A673 (cell line): ENCODE measurements at regions not wholly inside any gene's neighbourhood (a gene's known extent, or its start where the extent isn't known, plus 50 kb on each side); places are given as distances from the start of the nearest gene placed in this dataset.

Experiments
- BruUV-seq: library from RNA; stranded (reverse); fragments of 400-500 nt; replicated peaks from 2 replicates; lab custom pipeline; 2021; lab: Mats Ljungman, UMichigan
- CTCF ChIA-PET: fragments of 300-600 bp; sonication (Branson Sonifier 250); formaldehyde crosslinking; loops from one replicate; lab custom pipeline; 2022; ENCODE audit warnings: antibody characterized with exemption; lab: Charles Lee
- POLR2A ChIA-PET: fragments of 300-600 bp; sonication (Branson Sonifier 250); formaldehyde crosslinking; loops from one replicate; lab custom pipeline; 2022; ENCODE audit warnings: antibody characterized with exemption; ENCODE audit not compliant: low non-redundant PET; lab: Charles Lee
- DNase-seq: peaks from one replicate; pipeline ENCODE4 v3.0.0-alpha.2; 2015; ENCODE audit warnings: low spot score
- H3K27ac ChIP-seq: fragments of 200-600 bp; sonication (generic); 2 replicates; pipeline ENCODE4 v1.5.1; 2016; ENCODE audit warnings: mixed run types, low read depth, mild to moderate bottlenecking, mixed read lengths, antibody characterized with exemption, low read length; ENCODE audit not compliant: poor library complexity, severe bottlenecking
- H3K27me3 ChIP-seq: fragments of 200-600 bp; sonication (generic); replicated peaks from 2 replicates; pipeline ENCODE4 v1.6.1; 2017; ENCODE audit warnings: mixed run types, low read depth, mild to moderate bottlenecking, mixed read lengths, antibody characterized with exemption, low read length; ENCODE audit not compliant: insufficient read depth, poor library complexity
- H3K36me3 ChIP-seq: fragments of 200-600 bp; sonication (generic); 2 replicates; pipeline ENCODE4 v1.6.1; 2016; ENCODE audit warnings: mixed run types, mild to moderate bottlenecking, mixed read lengths, antibody characterized with exemption, low read length; ENCODE audit not compliant: insufficient read depth, poor library complexity, severe bottlenecking
- H3K4me1 ChIP-seq: fragments of 200-600 bp; sonication (generic); 2 replicates; pipeline ENCODE4 v1.6.1; 2017; ENCODE audit warnings: mixed run types, mild to moderate bottlenecking, mixed read lengths, antibody characterized with exemption, low read length; ENCODE audit not compliant: insufficient read depth, poor library complexity, severe bottlenecking
- H3K4me3 ChIP-seq: fragments of 200-600 bp; sonication (generic); 2 replicates; pipeline ENCODE4 v1.5.1; 2016; ENCODE audit warnings: low read depth, mixed run types, mild to moderate bottlenecking, mixed read lengths, low read length; ENCODE audit not compliant: poor library complexity, severe bottlenecking
- H3K9me3 ChIP-seq: fragments of 200-600 bp; sonication (generic); 2 replicates; pipeline ENCODE4 v1.6.1; 2016; ENCODE audit warnings: mixed run types, low read depth, mild to moderate bottlenecking, mixed read lengths, antibody characterized with exemption, low read length; ENCODE audit not compliant: poor library complexity, severe bottlenecking
- CTCF ChIP-seq: fragments of 300-800, 200-600 bp; sonication (generic); conservative IDR thresholded peaks from 2 replicates; pipeline ENCODE4 v1.5.1; 2017; ENCODE audit warnings: low read depth, mild to moderate bottlenecking, antibody characterized with exemption, low read length, moderate library complexity, mixed read lengths
- EZH2 ChIP-seq: fragments of 200-600 bp; sonication (generic); IDR thresholded peaks from 2 replicates; pipeline ENCODE4 v1.6.1; 2017; ENCODE audit warnings: borderline replicate concordance, low read depth, mild to moderate bottlenecking, mixed read lengths, antibody characterized with exemption, low read length; ENCODE audit not compliant: poor library complexity, severe bottlenecking
- intact Hi-C: fragments of 100-400 bp; cut with micrococcal nuclease; formaldehyde crosslinking; loops from one replicate; pipeline ENCODE4 v1.10.0; 2022; ENCODE audit not compliant: unreplicated experiment

- Histone ChIP-seq H3K9me3 (no peaks in the 10 kb centered on the region), H3K27ac (peak overlapping the region; percentile 12), H3K36me3 (no peaks in the 10 kb centered on the region), H3K4me3 (no peak overlapping the region), H3K4me1 (peaks cover 15% of the 10 kb centered on the region), H3K27me3 (no peaks in the 10 kb centered on the region)
- intact Hi-C loops: no loop called here
- ChIA-PET CTCF (no interaction called here), POLR2A (no interaction called here)
- no peak for TF ChIP-seq CTCF
- no peak for TF ChIP-seq EZH2
- DNase-seq: no peak
- BruUV-seq: no TSS peak
These were observed 169.2 kb downstream of the GLI2 start for GRCh38 chr2:120904830-120905234.

DNA sequence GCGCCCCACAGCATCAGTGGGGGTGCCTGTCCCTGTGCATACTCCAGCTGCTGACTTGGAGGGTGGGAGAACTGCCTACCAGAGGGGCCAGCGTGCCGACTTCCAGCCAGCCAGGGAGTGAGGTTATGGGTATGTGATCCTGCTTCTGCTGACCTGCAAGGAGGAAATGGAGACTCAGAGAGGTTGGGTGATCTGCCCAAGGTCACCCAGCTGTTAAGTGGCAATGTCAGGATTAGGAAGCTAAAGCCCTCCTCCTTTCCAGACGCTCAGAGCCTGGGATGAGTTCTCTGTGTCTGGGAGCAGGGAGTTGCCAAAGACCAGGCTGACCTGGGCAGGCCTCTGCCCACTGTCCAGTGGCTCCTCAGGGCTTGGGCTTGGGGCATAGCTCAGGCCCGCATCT is 169.6 kb downstream of the GLI2 start:
- Histone ChIP-seq H3K4me3 (no peak overlapping the region), H3K9me3 (no peaks in the 10 kb centered on the region), H3K4me1 (peaks cover 15% of the 10 kb centered on the region), H3K27ac (peak overlapping the region; percentile 12), H3K36me3 (no peaks in the 10 kb centered on the region), H3K27me3 (no peaks in the 10 kb centered on the region)
- BruUV-seq: no TSS peak
- no peak for TF ChIP-seq EZH2
- no peak for TF ChIP-seq CTCF
- no peak for DNase-seq
- intact Hi-C loops: no loop called here
- ChIA-PET POLR2A (interaction anchor here (0.6 kb wide), 1 partner anchor 129 kb away, joined by 4 read pairs; no protein-coding TSS in a partner anchor), CTCF (no interaction called here)

- intact Hi-C loops: no loop called here
- TF ChIP-seq EZH2 (no peak), CTCF (no peak)
- H3K27me3 ChIP-seq: no peaks in the 10 kb centered on the region
- DNase-seq: no peak
- H3K9me3 ChIP-seq: no peaks in the 10 kb centered on the region
- POLR2A ChIA-PET: interaction anchor here (0.6 kb wide), 1 partner anchor 129 kb away, joined by 4 read pairs; no protein-coding TSS in a partner anchor
- no peak overlapping the region for H3K4me3 ChIP-seq
- H3K36me3 ChIP-seq: no peaks in the 10 kb centered on the region
- CTCF ChIA-PET: no interaction called here
- BruUV-seq: no TSS peak
- H3K4me1 ChIP-seq: peaks cover 15% of the 10 kb centered on the region
- H3K27ac ChIP-seq: no peak overlapping the region
These were observed 170.3 kb downstream of the GLI2 start for GRCh38 chr2:120905824-120906571.
